Hepatocyte (in vitro differentiated cells): ENCODE measurements at regions not wholly inside any gene's neighbourhood (a gene's known extent, or its start where the extent isn't known, plus 50 kb on each side); places are given as distances from the start of the nearest gene placed in this dataset.

Experiments
- DNase-seq: peaks from one replicate; pipeline ENCODE4 v3.0.0-alpha.2; 2016; ENCODE audit warnings: low spot score
- H2AFZ ChIP-seq: fragments of 200-600 bp; sonication (generic); 2 replicates; pipeline ENCODE4 v1.6.0; 2016; ENCODE audit warnings: antibody characterized with exemption, mild to moderate bottlenecking
- H3K27ac ChIP-seq: fragments of 200-600 bp; sonication (generic); 2 replicates; pipeline ENCODE4 v1.5.1; 2016; ENCODE audit warnings: mild to moderate bottlenecking
- H3K27me3 ChIP-seq: fragments of 200-600 bp; sonication (generic); 2 replicates; pipeline ENCODE4 v1.6.1; 2016
- H3K36me3 ChIP-seq: fragments of 200-600 bp; sonication (generic); replicated peaks from 2 replicates; pipeline ENCODE4 v1.5.1; 2016; ENCODE audit warnings: low read depth; ENCODE audit not compliant: insufficient read depth
- H3K4me1 ChIP-seq: fragments of 200-600 bp; sonication (generic); 2 replicates; pipeline ENCODE4 v1.5.1; 2016; ENCODE audit warnings: mild to moderate bottlenecking, moderate library complexity; ENCODE audit not compliant: insufficient read depth
- H3K4me2 ChIP-seq: fragments of 200-600 bp; sonication (generic); 2 replicates; pipeline ENCODE4 v1.6.0; 2016
- H3K4me3 ChIP-seq: fragments of 200-600 bp; sonication (generic); 2 replicates; pipeline ENCODE4 v1.5.1; 2016; ENCODE audit warnings: mild to moderate bottlenecking
- H3K79me2 ChIP-seq: fragments of 200-600 bp; sonication (generic); 2 replicates; pipeline ENCODE4 v1.6.0; 2017; ENCODE audit warnings: mild to moderate bottlenecking
- H3K9me2 ChIP-seq: fragments of 200-600 bp; sonication (generic); replicated peaks from 2 replicates; pipeline ENCODE4 v1.6.0; 2017; ENCODE audit warnings: mild to moderate bottlenecking; ENCODE audit not compliant: insufficient read depth
- H3K9me3 ChIP-seq: fragments of 200-600 bp; sonication (generic); 2 replicates; pipeline ENCODE4 v1.5.1; 2016; ENCODE audit warnings: low read depth, mild to moderate bottlenecking
- H4K20me1 ChIP-seq: fragments of 200-600 bp; sonication (generic); 2 replicates; pipeline ENCODE4 v1.6.0; 2016; ENCODE audit warnings: mild to moderate bottlenecking; ENCODE audit not compliant: insufficient read depth, poor library complexity, severe bottlenecking
- EZH2 ChIP-seq: fragments of 200-600 bp; sonication (generic); IDR thresholded peaks from 2 replicates; pipeline ENCODE4 v1.6.1; 2016; ENCODE audit warnings: antibody characterized with exemption, mild to moderate bottlenecking, borderline replicate concordance
- EZH2phosphoT487 ChIP-seq: fragments of 200-600 bp; sonication (generic); IDR thresholded peaks from one replicate; pipeline ENCODE4 v1.6.1; 2018; ENCODE audit warnings: antibody characterized with exemption, mild to moderate bottlenecking, low read depth, moderate library complexity; ENCODE audit not compliant: unreplicated experiment, severe bottlenecking
- WGBS: methylation state at CpG from one replicate; pipeline ENCODE4 v1.1.6; 2016; ENCODE audit warnings: low lambda C conversion rate; ENCODE audit errors: missing lambda C conversion rate; 5-methylcytosine and 5-hydroxymethylcytosine counted together
- TF ChIP-seq, protein P1 (sequence below): fragments of 200-600 bp; sonication (generic); IDR thresholded peaks from 2 replicates; pipeline ENCODE4 v1.5.1; 2016; ENCODE audit warnings: antibody characterized with exemption, mild to moderate bottlenecking; ENCODE audit not compliant: poor library complexity

- no peak overlapping the region for H3K4me2 ChIP-seq
- H3K9me2 ChIP-seq: no peaks in the 10 kb centered on the region
- H3K9me3 ChIP-seq: no peaks in the 10 kb centered on the region
- H3K36me3 ChIP-seq: no peaks in the 10 kb centered on the region
- no peak overlapping the region for H3K27ac ChIP-seq
- no peaks in the 10 kb centered on the region for H3K4me1 ChIP-seq
- H4K20me1 ChIP-seq: no peaks in the 10 kb centered on the region
- H2AFZ ChIP-seq: no peak overlapping the region
- H3K27me3 ChIP-seq: no peaks in the 10 kb centered on the region
- no peak overlapping the region for H3K4me3 ChIP-seq
- no peaks in the 10 kb centered on the region for H3K79me2 ChIP-seq
- no peak for DNase-seq
- TF ChIP-seq EZH2: no peak
Measured at GRCh38 chr3:73939985-73940384, 315.2 kb upstream of the PDZRN3 start.

GRCh38 chr3:73933585-73933984, 308.8 kb upstream of the PDZRN3 start:
- Histone ChIP-seq H3K79me2 (no peaks in the 10 kb centered on the region), H3K4me2 (no peak overlapping the region), H3K9me3 (no peaks in the 10 kb centered on the region), H3K9me2 (no peaks in the 10 kb centered on the region), H3K4me1 (no peaks in the 10 kb centered on the region), H4K20me1 (no peaks in the 10 kb centered on the region), H3K36me3 (no peaks in the 10 kb centered on the region), H3K4me3 (no peak overlapping the region), H3K27me3 (no peaks in the 10 kb centered on the region), H3K27ac (no peak overlapping the region), H2AFZ (no peak overlapping the region)
- WGBS: 85% methylated on average over 3 of the region's 3 CpGs
- DNase-seq: no peak
- TF ChIP-seq, protein P1, sequence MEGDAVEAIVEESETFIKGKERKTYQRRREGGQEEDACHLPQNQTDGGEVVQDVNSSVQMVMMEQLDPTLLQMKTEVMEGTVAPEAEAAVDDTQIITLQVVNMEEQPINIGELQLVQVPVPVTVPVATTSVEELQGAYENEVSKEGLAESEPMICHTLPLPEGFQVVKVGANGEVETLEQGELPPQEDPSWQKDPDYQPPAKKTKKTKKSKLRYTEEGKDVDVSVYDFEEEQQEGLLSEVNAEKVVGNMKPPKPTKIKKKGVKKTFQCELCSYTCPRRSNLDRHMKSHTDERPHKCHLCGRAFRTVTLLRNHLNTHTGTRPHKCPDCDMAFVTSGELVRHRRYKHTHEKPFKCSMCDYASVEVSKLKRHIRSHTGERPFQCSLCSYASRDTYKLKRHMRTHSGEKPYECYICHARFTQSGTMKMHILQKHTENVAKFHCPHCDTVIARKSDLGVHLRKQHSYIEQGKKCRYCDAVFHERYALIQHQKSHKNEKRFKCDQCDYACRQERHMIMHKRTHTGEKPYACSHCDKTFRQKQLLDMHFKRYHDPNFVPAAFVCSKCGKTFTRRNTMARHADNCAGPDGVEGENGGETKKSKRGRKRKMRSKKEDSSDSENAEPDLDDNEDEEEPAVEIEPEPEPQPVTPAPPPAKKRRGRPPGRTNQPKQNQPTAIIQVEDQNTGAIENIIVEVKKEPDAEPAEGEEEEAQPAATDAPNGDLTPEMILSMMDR: no peak

GRCh38 chr3:73927203-73927570, 302.4 kb upstream of the PDZRN3 start:
- Histone ChIP-seq H3K4me2 (no peak overlapping the region), H3K79me2 (no peaks in the 10 kb centered on the region), H3K27ac (no peak overlapping the region), H3K27me3 (no peaks in the 10 kb centered on the region), H4K20me1 (no peaks in the 10 kb centered on the region), H3K4me1 (no peaks in the 10 kb centered on the region), H2AFZ (no peak overlapping the region), H3K36me3 (no peaks in the 10 kb centered on the region), H3K9me2 (no peaks in the 10 kb centered on the region), H3K9me3 (no peaks in the 10 kb centered on the region), H3K4me3 (no peak overlapping the region)
- 50% methylated on average over 4 of the region's 4 CpGs for WGBS
- DNase-seq: no peak
- TF ChIP-seq, protein P1: no peak
- TF ChIP-seq EZH2 (no peak), EZH2phosphoT487 (no peak)

DNA sequence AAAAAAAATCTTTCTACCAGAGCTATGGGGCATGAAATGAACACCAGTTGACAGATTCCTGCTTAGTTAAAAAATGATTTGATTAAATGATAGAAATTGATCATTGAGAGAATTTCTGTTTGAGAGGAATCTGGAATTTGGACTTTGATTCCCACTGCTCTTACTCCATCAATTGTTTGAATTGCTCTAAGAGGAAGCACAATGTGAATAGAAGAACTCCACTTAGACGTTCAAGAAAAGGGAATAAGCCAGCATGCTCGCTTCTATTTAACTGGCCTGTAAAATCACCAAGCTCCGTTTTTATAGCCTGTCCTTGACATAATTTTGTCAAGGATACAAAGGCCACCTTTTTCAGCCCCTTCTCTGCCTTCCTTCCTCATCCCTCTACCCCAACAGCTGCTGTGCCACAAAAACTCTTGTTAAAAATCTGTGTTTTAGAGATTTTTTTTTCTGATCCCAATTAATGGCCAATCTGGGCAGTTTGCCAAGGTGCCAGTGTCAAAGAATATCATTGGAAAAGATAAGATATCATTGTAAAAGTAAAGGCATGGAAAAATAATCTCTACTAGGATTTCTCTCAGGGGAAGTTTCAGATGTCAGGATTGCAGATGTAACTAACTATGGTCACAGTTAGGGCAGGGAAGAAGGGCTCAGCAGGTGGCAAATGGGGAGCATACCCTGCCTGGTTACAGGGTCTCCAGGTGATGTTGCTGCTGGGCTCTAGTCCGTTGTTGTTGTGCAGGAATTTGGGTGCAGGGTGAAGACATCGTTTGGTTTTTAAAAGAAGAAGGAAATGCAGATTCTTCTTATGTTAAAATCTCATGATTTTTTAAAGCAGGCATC, 301.8 kb upstream of the PDZRN3 start:
- no peaks in the 10 kb centered on the region for H3K36me3 ChIP-seq
- no peak overlapping the region for H3K4me2 ChIP-seq
- no peaks in the 10 kb centered on the region for H4K20me1 ChIP-seq
- no peak overlapping the region for H3K27ac ChIP-seq
- no peaks in the 10 kb centered on the region for H3K4me1 ChIP-seq
- no peaks in the 10 kb centered on the region for H3K9me3 ChIP-seq
- 30% methylated on average over 5 of the region's 5 CpGs for WGBS
- no peaks in the 10 kb centered on the region for H3K79me2 ChIP-seq
- no peak overlapping the region for H3K4me3 ChIP-seq
- no peaks in the 10 kb centered on the region for H3K9me2 ChIP-seq
- no peak overlapping the region for H2AFZ ChIP-seq
- no peak for DNase-seq
- no peaks in the 10 kb centered on the region for H3K27me3 ChIP-seq
- TF ChIP-seq, protein P1: no peak
- TF ChIP-seq EZH2 (no peak), EZH2phosphoT487 (no peak)
